MM.1S (cell line): ENCODE measurements at regions not wholly inside any gene's neighbourhood (a gene's known extent, or its start where the extent isn't known, plus 50 kb on each side); places are given as distances from the start of the nearest gene placed in this dataset.

ENCODE experiments used
- DNase-seq: peaks from one replicate; pipeline ENCODE4 v3.0.0-alpha.2; 2015
- H2AFZ ChIP-seq: fragments of 300-600 bp; sonication (generic); 2 replicates; pipeline ENCODE4 v1.6.0; 2016; ENCODE audit warnings: antibody characterized with exemption, low read length
- H3F3A ChIP-seq: fragments of 300-600 bp; sonication (generic); 2 replicates; pipeline ENCODE4 v1.6.1; 2016; ENCODE audit warnings: mild to moderate bottlenecking, antibody characterized with exemption, low read length, moderate library complexity, mixed read lengths; ENCODE audit not compliant: insufficient read depth
- H3K27ac ChIP-seq: fragments of 300-600 bp; sonication (generic); 2 replicates; pipeline ENCODE4 v1.5.1; 2016; ENCODE audit warnings: mild to moderate bottlenecking, low read length
- H3K27me3 ChIP-seq: fragments of 300-600 bp; sonication (generic); replicated peaks from 2 replicates; pipeline ENCODE4 v1.6.0; 2016; ENCODE audit warnings: low read length; ENCODE audit not compliant: insufficient read depth
- H3K36me3 ChIP-seq: fragments of 300-600 bp; sonication (generic); replicated peaks from 2 replicates; pipeline ENCODE4 v1.6.1; 2016; ENCODE audit warnings: mild to moderate bottlenecking, low read length, mixed read lengths; ENCODE audit not compliant: insufficient read depth
- H3K4me1 ChIP-seq: fragments of 300-600 bp; sonication (generic); 2 replicates; pipeline ENCODE4 v1.6.1; 2016; ENCODE audit warnings: low read length, mixed read lengths
- H3K4me2 ChIP-seq: fragments of 300-600 bp; sonication (generic); 2 replicates; pipeline ENCODE4 v1.6.0; 2016; ENCODE audit warnings: low read depth, low read length
- H3K4me3 ChIP-seq: fragments of 300-600 bp; sonication (generic); 2 replicates; pipeline ENCODE4 v1.5.1; 2016; ENCODE audit warnings: low read length, mixed read lengths
- H3K79me2 ChIP-seq: fragments of 300-600 bp; sonication (generic); 2 replicates; pipeline ENCODE4 v1.6.1; 2016; ENCODE audit warnings: mixed run types, low read length, mixed read lengths
- H3K9ac ChIP-seq: fragments of 300-600 bp; sonication (generic); 2 replicates; pipeline ENCODE4 v1.6.1; 2016; ENCODE audit warnings: low read length, mixed read lengths
- H3K9me2 ChIP-seq: fragments of 300-600 bp; sonication (generic); replicated peaks from 2 replicates; pipeline ENCODE4 v1.6.1; 2016; ENCODE audit warnings: mild to moderate bottlenecking, low read length, mixed read lengths; ENCODE audit not compliant: insufficient read depth
- H3K9me3 ChIP-seq: fragments of 300-600 bp; sonication (generic); replicated peaks from 2 replicates; pipeline ENCODE4 v1.6.1; 2016; ENCODE audit warnings: mild to moderate bottlenecking, low read length, mixed read lengths; ENCODE audit not compliant: insufficient read depth
- H4K20me1 ChIP-seq: fragments of 300-600 bp; sonication (generic); 2 replicates; pipeline ENCODE4 v1.6.1; 2016; ENCODE audit warnings: mild to moderate bottlenecking, low read length, moderate library complexity, mixed read lengths; ENCODE audit not compliant: insufficient read depth
- CTCF ChIP-seq: fragments of 300-600 bp; sonication (generic); IDR thresholded peaks from 2 replicates; pipeline ENCODE4 v1.5.1; 2016; ENCODE audit warnings: antibody characterized with exemption, low read length, mixed read lengths
- EZH2 ChIP-seq: fragments of 300-600 bp; sonication (generic); optimal IDR thresholded peaks from 2 replicates; pipeline ENCODE3; 2017; ENCODE audit warnings: low read depth, mild to moderate bottlenecking, antibody characterized with exemption, low read length, mixed read lengths
- EZH2phosphoT487 ChIP-seq: fragments of 300-600 bp; sonication (generic); IDR thresholded peaks from 2 replicates; pipeline ENCODE4 v1.6.1; 2018; ENCODE audit warnings: antibody characterized with exemption, low read length

DNA sequence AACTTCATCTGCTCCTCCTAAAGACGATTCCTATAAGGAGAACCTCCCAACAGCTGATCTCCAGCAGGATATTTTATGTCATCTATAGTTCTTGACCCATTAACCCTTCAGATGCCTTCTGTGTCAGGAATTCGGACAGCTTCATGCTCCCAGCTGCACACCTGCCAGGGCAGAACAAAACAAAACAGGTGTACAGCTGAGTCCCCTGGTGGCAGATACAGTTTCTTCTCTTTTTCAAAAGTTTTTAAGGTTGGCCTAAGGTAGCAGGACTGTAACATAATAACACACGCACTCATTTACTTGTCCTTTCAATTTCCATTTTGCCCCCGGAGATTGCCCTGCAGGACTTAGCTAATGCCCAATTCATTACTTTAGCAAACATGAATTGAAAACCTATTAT, 218.3 kb downstream of the S1PR1 start:
- Histone ChIP-seq H3K27me3 (no peaks in the 10 kb centered on the region), H3K4me3 (no peak overlapping the region), H3K36me3 (no peaks in the 10 kb centered on the region), H4K20me1 (no peaks in the 10 kb centered on the region), H3K9ac (no peak overlapping the region), H3K4me2 (no peak overlapping the region), H3K9me2 (no peaks in the 10 kb centered on the region), H3K4me1 (no peaks in the 10 kb centered on the region), H3F3A (no peaks in the 10 kb centered on the region), H3K79me2 (no peaks in the 10 kb centered on the region), H2AFZ (no peak overlapping the region), H3K27ac (no peak overlapping the region), H3K9me3 (no peaks in the 10 kb centered on the region)
- no peak for DNase-seq
- TF ChIP-seq EZH2 (no peak), CTCF (no peak), EZH2phosphoT487 (no peak)

DNA sequence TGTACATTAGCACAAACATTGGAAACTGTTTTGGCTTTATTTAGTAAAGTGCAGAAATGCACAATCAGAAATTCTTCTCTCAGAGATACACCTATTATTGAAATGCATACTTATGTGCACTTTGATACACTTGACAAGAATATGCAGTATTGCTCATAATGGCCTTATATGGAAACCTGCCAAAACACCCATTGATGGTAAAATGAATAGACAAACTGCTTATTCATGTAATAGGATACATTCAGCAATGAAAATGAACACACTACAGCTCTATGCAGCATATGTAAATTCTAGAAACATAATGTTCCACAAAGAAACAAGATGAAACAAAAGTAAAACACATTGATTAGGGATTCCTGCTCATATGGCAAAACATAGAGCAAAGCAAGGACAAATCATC, 223.9 kb downstream of the S1PR1 start:
- Histone ChIP-seq H3K4me2 (no peak overlapping the region), H3K9ac (no peak overlapping the region), H3K36me3 (no peaks in the 10 kb centered on the region), H3F3A (no peaks in the 10 kb centered on the region), H4K20me1 (no peaks in the 10 kb centered on the region), H3K79me2 (no peaks in the 10 kb centered on the region), H3K9me2 (no peaks in the 10 kb centered on the region), H3K27ac (no peak overlapping the region), H3K27me3 (no peaks in the 10 kb centered on the region), H3K4me3 (no peak overlapping the region), H3K4me1 (no peaks in the 10 kb centered on the region), H3K9me3 (no peaks in the 10 kb centered on the region), H2AFZ (no peak overlapping the region)
- TF ChIP-seq CTCF, result no peak
- no peak for TF ChIP-seq EZH2phosphoT487
- TF ChIP-seq EZH2, result no peak
- DNase-seq, result no peak

DNA sequence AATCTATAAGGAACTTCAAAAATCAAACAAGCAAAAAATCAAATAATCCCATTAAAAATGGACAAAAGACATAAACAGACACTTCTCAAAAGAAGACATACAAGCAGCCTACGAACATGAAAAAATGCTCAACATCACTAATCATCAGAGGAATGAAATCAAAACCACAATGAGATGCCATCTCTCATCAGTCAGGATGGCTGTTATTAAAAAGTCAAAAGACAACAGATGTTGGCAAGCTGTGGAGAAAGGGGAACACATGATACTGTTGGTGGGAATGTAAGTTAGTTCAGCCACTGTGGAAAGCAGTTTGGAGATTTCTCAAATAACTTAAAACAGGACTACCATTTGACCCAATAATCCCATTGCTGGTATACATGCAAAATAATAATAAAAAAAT, 226.4 kb downstream of the S1PR1 start:
- Histone ChIP-seq H3K27ac (no peak overlapping the region), H3K27me3 (no peaks in the 10 kb centered on the region), H3K4me2 (no peak overlapping the region), H4K20me1 (no peaks in the 10 kb centered on the region), H3K4me3 (no peak overlapping the region), H2AFZ (no peak overlapping the region), H3K9ac (no peak overlapping the region), H3K9me3 (no peaks in the 10 kb centered on the region), H3K36me3 (no peaks in the 10 kb centered on the region), H3K79me2 (no peaks in the 10 kb centered on the region), H3K4me1 (no peaks in the 10 kb centered on the region), H3K9me2 (no peaks in the 10 kb centered on the region), H3F3A (no peaks in the 10 kb centered on the region)
- DNase-seq, result no peak
- TF ChIP-seq CTCF (no peak), EZH2phosphoT487 (no peak), EZH2 (no peak)
